Trophoblast cell (in vitro differentiated cells and primary cell): ENCODE measurements at regions not wholly inside any gene's neighbourhood (a gene's known extent, or its start where the extent isn't known, plus 50 kb on each side); places are given as distances from the start of the nearest gene placed in this dataset.

Source experiments
- DNase-seq, 2 donors: peaks; one replicate each; pipeline ENCODE4 v3.0.0-alpha.2; 2016
- H2AFZ ChIP-seq: 2 replicates; pipeline ENCODE4 v1.6.1; 2013; ENCODE audit warnings: low read length, moderate library complexity, mild to moderate bottlenecking; ENCODE audit not compliant: insufficient read depth, poor library complexity
- H2AK5ac ChIP-seq: 2 replicates; pipeline ENCODE4 v1.6.1; 2013; ENCODE audit warnings: mild to moderate bottlenecking, low read length
- H2BK120ac ChIP-seq: 2 replicates; pipeline ENCODE4 v1.6.1; 2013; ENCODE audit warnings: low read length, mild to moderate bottlenecking, moderate library complexity; ENCODE audit not compliant: insufficient read depth, poor library complexity
- H2BK12ac ChIP-seq: 2 replicates; pipeline ENCODE4 v1.6.1; 2013; ENCODE audit warnings: mild to moderate bottlenecking, low read length, moderate library complexity
- H2BK5ac ChIP-seq: 2 replicates; pipeline ENCODE4 v1.6.1; 2013; ENCODE audit warnings: low read length, low read depth, moderate library complexity, mild to moderate bottlenecking; ENCODE audit not compliant: poor library complexity
- H3K14ac ChIP-seq: 2 replicates; pipeline ENCODE4 v1.6.1; 2013; ENCODE audit warnings: mild to moderate bottlenecking, low read length
- H3K18ac ChIP-seq: 2 replicates; pipeline ENCODE4 v1.6.1; 2013; ENCODE audit warnings: mild to moderate bottlenecking, low read length
- H3K23ac ChIP-seq: 2 replicates; pipeline ENCODE4 v1.6.1; 2013; ENCODE audit warnings: low read length
- H3K27ac ChIP-seq: 2 replicates; pipeline ENCODE4 v1.5.1; 2013; ENCODE audit warnings: low read depth, mild to moderate bottlenecking, inconsistent platforms, low read length, moderate library complexity
- H3K27me3 ChIP-seq: 2 replicates; pipeline ENCODE4 v1.6.1; 2013; ENCODE audit warnings: inconsistent platforms, mild to moderate bottlenecking, low read length, moderate library complexity; ENCODE audit not compliant: insufficient read depth
- H3K36me3 ChIP-seq, 2 experiments: 1 replicate in 1 of 2; 2 replicates in 1 of 2; pipeline ENCODE4 v1.6.1; 2013; ENCODE audit warnings: low read length in 2 of 2, mild to moderate bottlenecking in 2 of 2, moderate library complexity in 1 of 2; ENCODE audit not compliant: insufficient read depth in 2 of 2, control insufficient read depth in 1 of 2
- H3K4ac ChIP-seq: 2 replicates; pipeline ENCODE4 v1.6.1; 2013; ENCODE audit warnings: low read depth, mild to moderate bottlenecking, low read length, moderate library complexity
- H3K4me1 ChIP-seq, 2 experiments: 1 replicate in 1 of 2; 2 replicates in 1 of 2; pipeline ENCODE4 v1.6.1; 2013; ENCODE audit warnings: low read length in 2 of 2, mild to moderate bottlenecking in 2 of 2, moderate library complexity in 1 of 2; ENCODE audit not compliant: insufficient read depth in 2 of 2, control insufficient read depth in 1 of 2
- H3K4me2 ChIP-seq: 2 replicates; pipeline ENCODE4 v1.6.1; 2013; ENCODE audit warnings: inconsistent platforms, mild to moderate bottlenecking, low read length, moderate library complexity
- H3K4me3 ChIP-seq: 2 replicates; pipeline ENCODE4 v1.5.1; 2013; ENCODE audit warnings: mild to moderate bottlenecking, low read depth, low read length, inconsistent platforms
- H3K79me1 ChIP-seq: one replicate; pipeline ENCODE4 v1.6.1; 2013; ENCODE audit warnings: low read length
- H3K79me2 ChIP-seq: 2 replicates; pipeline ENCODE4 v1.6.1; 2013; ENCODE audit warnings: low read length, mild to moderate bottlenecking; ENCODE audit not compliant: control insufficient read depth, insufficient read depth, poor library complexity
- H3K9ac ChIP-seq: 2 replicates; pipeline ENCODE4 v1.6.1; 2013; ENCODE audit warnings: mild to moderate bottlenecking, low read length
- H3K9me3 ChIP-seq: 2 replicates; pipeline ENCODE4 v1.6.1; 2013; ENCODE audit warnings: low read depth, mild to moderate bottlenecking, control low read depth, inconsistent platforms, low read length; ENCODE audit not compliant: insufficient read depth
- H4K12ac ChIP-seq: 2 replicates; pipeline ENCODE4 v1.6.1; 2013; ENCODE audit warnings: low read depth, mild to moderate bottlenecking, low read length, moderate library complexity
- H4K8ac ChIP-seq: 2 replicates; pipeline ENCODE4 v1.6.1; 2013; ENCODE audit warnings: low read depth, mild to moderate bottlenecking, low read length, moderate library complexity
- H4K91ac ChIP-seq: one replicate; pipeline ENCODE4 v1.6.1; 2013; ENCODE audit warnings: low read depth, mild to moderate bottlenecking, low read length, moderate library complexity
- WGBS: extraction: QIAGEN DNeasy Blood & Tissue Kit; methylation state at CpG from one replicate; pipeline ENCODE4 v1.1.7; 2013; ENCODE audit warnings: missing lambda C conversion rate; ENCODE audit not compliant: insufficient read length, insufficient coverage; ENCODE audit errors: extremely low coverage; 5-methylcytosine and 5-hydroxymethylcytosine counted together

GRCh38 chr12:116393255-116393654 is 115.8 kb upstream of the MED13L start:
- H2BK120ac ChIP-seq: no peak overlapping the region
- no peak overlapping the region for H4K8ac ChIP-seq
- DNase-seq: no peak
- H3K27ac ChIP-seq: no peak overlapping the region
- WGBS: no CpG with 5 or more reads among the region's 10 CpGs
- H2AFZ ChIP-seq: no peak overlapping the region
- peaks cover 3% of the 10 kb centered on the region for H3K79me1 ChIP-seq
- H2BK12ac ChIP-seq: peak overlapping the region; percentile 6
- no peaks in the 10 kb centered on the region for H3K79me2 ChIP-seq
- no peak overlapping the region for H2AK5ac ChIP-seq
- H3K36me3 ChIP-seq: no peaks in the 10 kb centered on the region
- H3K4me1 ChIP-seq: peaks cover 5 to 6% of the 10 kb centered on the region in 2 experiments
- no peak overlapping the region for H3K18ac ChIP-seq
- H4K12ac ChIP-seq: no peak overlapping the region
- no peaks in the 10 kb centered on the region for H3K9me3 ChIP-seq
- H3K4ac ChIP-seq: no peak overlapping the region
- H3K14ac ChIP-seq: no peak overlapping the region
- H3K4me3 ChIP-seq: no peak overlapping the region
- no peak overlapping the region for H4K91ac ChIP-seq
- H3K23ac ChIP-seq: no peak overlapping the region
- H2BK5ac ChIP-seq: no peak overlapping the region
- H3K9ac ChIP-seq: no peak overlapping the region
- no peaks in the 10 kb centered on the region for H3K27me3 ChIP-seq
- H3K4me2 ChIP-seq: no peak overlapping the region

- H3K9ac ChIP-seq: no peak overlapping the region
- no peak overlapping the region for H3K14ac ChIP-seq
- no peak overlapping the region for H2AK5ac ChIP-seq
- H3K4me3 ChIP-seq: no peak overlapping the region
- H3K79me1 ChIP-seq: peaks cover 3% of the 10 kb centered on the region
- H3K4me1 ChIP-seq: peaks cover 5 to 6% of the 10 kb centered on the region in 2 experiments
- peak overlapping the region; percentile 43 for H2BK12ac ChIP-seq
- no peak overlapping the region for H3K23ac ChIP-seq
- no peaks in the 10 kb centered on the region for H3K79me2 ChIP-seq
- no peak overlapping the region for H3K4me2 ChIP-seq
- no peaks in the 10 kb centered on the region for H3K27me3 ChIP-seq
- no peak overlapping the region for H3K18ac ChIP-seq
- no peak overlapping the region for H4K12ac ChIP-seq
- no peak overlapping the region for H3K4ac ChIP-seq
- H4K8ac ChIP-seq: no peak overlapping the region
- no CpG with 5 or more reads among the region's 14 CpGs for WGBS
- H2AFZ ChIP-seq: no peak overlapping the region
- H4K91ac ChIP-seq: no peak overlapping the region
- no peaks in the 10 kb centered on the region for H3K36me3 ChIP-seq
- H2BK120ac ChIP-seq: no peak overlapping the region
- peak; percentile 44 to 58 for DNase-seq
- no peak overlapping the region for H3K27ac ChIP-seq
- H2BK5ac ChIP-seq: no peak overlapping the region
- no peaks in the 10 kb centered on the region for H3K9me3 ChIP-seq
Observed at GRCh38 chr12:116393859-116394650, 116.6 kb upstream of the MED13L start.

- H3K23ac ChIP-seq: no peak overlapping the region
- no peaks in the 10 kb centered on the region for H3K27me3 ChIP-seq
- no peak overlapping the region for H2AK5ac ChIP-seq
- no peaks in the 10 kb centered on the region for H3K9me3 ChIP-seq
- no CpG with 5 or more reads among the region's 1 CpG for WGBS
- peaks cover 5 to 6% of the 10 kb centered on the region in 2 experiments for H3K4me1 ChIP-seq
- H3K18ac ChIP-seq: no peak overlapping the region
- H3K14ac ChIP-seq: no peak overlapping the region
- no peak overlapping the region for H2BK5ac ChIP-seq
- no peak overlapping the region for H3K9ac ChIP-seq
- no peak overlapping the region for H4K12ac ChIP-seq
- H3K79me2 ChIP-seq: no peaks in the 10 kb centered on the region
- H3K4me2 ChIP-seq: no peak overlapping the region
- no peak overlapping the region for H4K8ac ChIP-seq
- no peak overlapping the region for H2BK12ac ChIP-seq
- no peaks in the 10 kb centered on the region for H3K36me3 ChIP-seq
- H2AFZ ChIP-seq: no peak overlapping the region
- H3K4ac ChIP-seq: no peak overlapping the region
- DNase-seq: no peak
- peaks cover 3% of the 10 kb centered on the region for H3K79me1 ChIP-seq
- H4K91ac ChIP-seq: no peak overlapping the region
- H2BK120ac ChIP-seq: no peak overlapping the region
- H3K4me3 ChIP-seq: no peak overlapping the region
- H3K27ac ChIP-seq: no peak overlapping the region
Observed at GRCh38 chr12:116395396-116395795, 117.9 kb upstream of the MED13L start.

- WGBS: no CpG with 5 or more reads among the region's 3 CpGs
Observed at GRCh38 chr12:116397148-116397547, 119.7 kb upstream of the MED13L start.

More at GRCh38 chr12:116397148-116397547, 119.7 kb upstream of the MED13L start:
- no peaks in the 10 kb centered on the region for H3K9me3 ChIP-seq
- H3K18ac ChIP-seq: no peak overlapping the region
- H3K79me2 ChIP-seq: no peaks in the 10 kb centered on the region
- H3K4me2 ChIP-seq: no peak overlapping the region
- no peak overlapping the region for H2BK120ac ChIP-seq
- H4K12ac ChIP-seq: no peak overlapping the region
- H2BK5ac ChIP-seq: no peak overlapping the region
- no peaks in the 10 kb centered on the region for H3K79me1 ChIP-seq
- H3K27ac ChIP-seq: no peak overlapping the region
- H2AK5ac ChIP-seq: no peak overlapping the region
- no peak overlapping the region for H2BK12ac ChIP-seq
- no peak overlapping the region for H3K9ac ChIP-seq
- H3K23ac ChIP-seq: no peak overlapping the region
- no peaks in the 10 kb centered on the region for H3K36me3 ChIP-seq
- H3K4me3 ChIP-seq: no peak overlapping the region
- H3K27me3 ChIP-seq: no peaks in the 10 kb centered on the region
- no peak overlapping the region for H2AFZ ChIP-seq
- H4K91ac ChIP-seq: no peak overlapping the region
- no peak overlapping the region for H3K14ac ChIP-seq
- H3K4ac ChIP-seq: no peak overlapping the region
- no peak overlapping the region for H4K8ac ChIP-seq
- peak; percentile 30 to 33 for DNase-seq
- H3K4me1 ChIP-seq: no peaks in the 10 kb centered on the region
